ENCODE measurements at regions not wholly inside any gene's neighbourhood (a gene's known extent, or its start where the extent isn't known, plus 50 kb on each side); places are given as distances from the start of the nearest gene placed in this dataset.

DNA sequence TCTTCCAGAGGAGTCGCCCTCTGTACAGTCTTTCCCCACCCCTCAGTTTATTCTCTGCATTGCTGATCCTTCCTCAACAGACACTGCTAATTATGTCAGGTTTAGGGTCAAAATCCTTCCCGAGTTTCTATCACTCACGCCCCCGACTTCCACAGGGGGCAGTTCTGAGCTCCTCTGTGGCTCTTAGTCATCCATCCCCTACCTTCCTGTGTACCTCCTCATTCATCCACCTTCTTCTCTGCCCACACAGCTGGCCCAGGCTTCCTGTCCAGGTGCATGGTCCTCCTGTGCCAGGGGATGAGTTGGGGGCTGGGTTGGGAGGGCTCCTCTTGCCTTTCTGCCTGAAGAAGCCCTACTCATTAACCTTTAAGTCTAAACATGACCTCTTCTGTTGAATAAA, 202.9 kb downstream of the ARL4C start:
- TF ChIP-seq, protein P1, sequence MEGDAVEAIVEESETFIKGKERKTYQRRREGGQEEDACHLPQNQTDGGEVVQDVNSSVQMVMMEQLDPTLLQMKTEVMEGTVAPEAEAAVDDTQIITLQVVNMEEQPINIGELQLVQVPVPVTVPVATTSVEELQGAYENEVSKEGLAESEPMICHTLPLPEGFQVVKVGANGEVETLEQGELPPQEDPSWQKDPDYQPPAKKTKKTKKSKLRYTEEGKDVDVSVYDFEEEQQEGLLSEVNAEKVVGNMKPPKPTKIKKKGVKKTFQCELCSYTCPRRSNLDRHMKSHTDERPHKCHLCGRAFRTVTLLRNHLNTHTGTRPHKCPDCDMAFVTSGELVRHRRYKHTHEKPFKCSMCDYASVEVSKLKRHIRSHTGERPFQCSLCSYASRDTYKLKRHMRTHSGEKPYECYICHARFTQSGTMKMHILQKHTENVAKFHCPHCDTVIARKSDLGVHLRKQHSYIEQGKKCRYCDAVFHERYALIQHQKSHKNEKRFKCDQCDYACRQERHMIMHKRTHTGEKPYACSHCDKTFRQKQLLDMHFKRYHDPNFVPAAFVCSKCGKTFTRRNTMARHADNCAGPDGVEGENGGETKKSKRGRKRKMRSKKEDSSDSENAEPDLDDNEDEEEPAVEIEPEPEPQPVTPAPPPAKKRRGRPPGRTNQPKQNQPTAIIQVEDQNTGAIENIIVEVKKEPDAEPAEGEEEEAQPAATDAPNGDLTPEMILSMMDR (IDR thresholded peaks at IDR 0.05; ENCODE audit: low read depth, low read length, poor library complexity, severe bottlenecking) = peak; percentile 40
- no peak for TF ChIP-seq EZH2phosphoT487 (IDR thresholded peaks at IDR 0.05; ENCODE audit: borderline replicate concordance, low read length)
